ENCODE measurements at regions not wholly inside any gene's neighbourhood (a gene's known extent, or its start where the extent isn't known, plus 50 kb on each side); places are given as distances from the start of the nearest gene placed in this dataset.
A peak's percentile ranks its signal among the peaks of the same experiment; 100 is the strongest.

GRCh38 chr3:94301366-94301765, 238.5 kb downstream of the NSUN3 start:
- peak in 1 of 2 donors; percentile 2 for DNase-seq (ENCODE audit: low read depth in 2 of 2)
- no peak overlapping the region for H3K4me3 ChIP-seq (replicated peaks in 1 of 2; ENCODE audit: low read depth in 2 of 2, low read length in 2 of 2)
- no peak for TF ChIP-seq CTCF (IDR thresholded peaks at IDR 0.05; ENCODE audit: low read depth, low read length)

- no peak for TF ChIP-seq CTCF (IDR thresholded peaks at IDR 0.05; ENCODE audit: low read depth, low read length)
- DNase-seq (ENCODE audit: low read depth in 2 of 2): no peak
- H3K4me3 ChIP-seq (replicated peaks in 1 of 2; ENCODE audit: low read depth in 2 of 2, low read length in 2 of 2): no peak overlapping the region
Observed at GRCh38 chr3:94303266-94303665, 240.4 kb downstream of the NSUN3 start.

- DNase-seq (ENCODE audit: low read depth in 2 of 2): peak; percentile 25 to 27
- H3K4me3 ChIP-seq (replicated peaks in 1 of 2; ENCODE audit: low read depth in 2 of 2, low read length in 2 of 2): no peak overlapping the region
- peak; percentile 26 for TF ChIP-seq CTCF (IDR thresholded peaks at IDR 0.05; ENCODE audit: low read depth, low read length)
Observed at GRCh38 chr3:94303897-94304296, 241.0 kb downstream of the NSUN3 start.

- no peak overlapping the region for H3K4me3 ChIP-seq (replicated peaks in 1 of 2; ENCODE audit: low read depth in 2 of 2, low read length in 2 of 2)
- DNase-seq (ENCODE audit: low read depth in 2 of 2): no peak
- TF ChIP-seq CTCF (IDR thresholded peaks at IDR 0.05; ENCODE audit: low read depth, low read length): no peak
Observed at GRCh38 chr3:94304954-94305353, 242.1 kb downstream of the NSUN3 start.

GRCh38 chr3:94305835-94306611, 243.2 kb downstream of the NSUN3 start:
- no peak for TF ChIP-seq CTCF (IDR thresholded peaks at IDR 0.05; ENCODE audit: low read depth, low read length)
- no peak overlapping the region for H3K4me3 ChIP-seq (replicated peaks in 1 of 2; ENCODE audit: low read depth in 2 of 2, low read length in 2 of 2)
- DNase-seq (ENCODE audit: low read depth in 2 of 2): no peak

GRCh38 chr3:94307588-94307987, 244.7 kb downstream of the NSUN3 start:
- no peak for DNase-seq (ENCODE audit: low read depth in 2 of 2)
- no peak overlapping the region for H3K4me3 ChIP-seq (replicated peaks in 1 of 2; ENCODE audit: low read depth in 2 of 2, low read length in 2 of 2)
- no peak for TF ChIP-seq CTCF (IDR thresholded peaks at IDR 0.05; ENCODE audit: low read depth, low read length)

GRCh38 chr3:94308767-94309166, 245.9 kb downstream of the NSUN3 start:
- no peak for DNase-seq (ENCODE audit: low read depth in 2 of 2)
- TF ChIP-seq CTCF (IDR thresholded peaks at IDR 0.05; ENCODE audit: low read depth, low read length): no peak
- H3K4me3 ChIP-seq (replicated peaks in 1 of 2; ENCODE audit: low read depth in 2 of 2, low read length in 2 of 2): no peak overlapping the region

Measured in cardiac fibroblast (primary cell).